ENCODE measurements at regions not wholly inside any gene's neighbourhood (a gene's known extent, or its start where the extent isn't known, plus 50 kb on each side); places are given as distances from the start of the nearest gene placed in this dataset.

DNA sequence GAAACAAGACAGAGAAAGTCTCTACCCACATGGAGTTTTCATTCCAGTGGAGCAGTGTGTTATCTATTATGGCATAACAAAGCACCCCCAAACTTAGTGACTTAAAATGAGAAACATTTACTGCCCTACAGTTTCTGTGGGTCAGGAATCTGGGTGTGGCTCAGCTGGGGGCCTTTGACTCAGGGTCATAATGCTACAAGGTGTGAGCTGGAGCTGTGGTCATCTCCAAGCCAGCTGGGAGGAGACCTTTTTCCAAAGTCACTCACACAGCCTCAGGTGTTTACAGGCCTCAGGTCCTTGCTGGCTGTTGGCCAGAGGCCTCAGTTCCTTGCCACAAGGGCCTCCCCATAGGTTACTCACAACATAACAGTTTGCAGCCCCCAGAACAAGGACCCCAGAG, 169.2 kb downstream of the ETAA1 start:
- H3K27ac Mint-ChIP-seq, result no peak overlapping the region
- H3K4me1 Mint-ChIP-seq (ENCODE audit: low read depth), result no peaks in the 10 kb centered on the region

DNA sequence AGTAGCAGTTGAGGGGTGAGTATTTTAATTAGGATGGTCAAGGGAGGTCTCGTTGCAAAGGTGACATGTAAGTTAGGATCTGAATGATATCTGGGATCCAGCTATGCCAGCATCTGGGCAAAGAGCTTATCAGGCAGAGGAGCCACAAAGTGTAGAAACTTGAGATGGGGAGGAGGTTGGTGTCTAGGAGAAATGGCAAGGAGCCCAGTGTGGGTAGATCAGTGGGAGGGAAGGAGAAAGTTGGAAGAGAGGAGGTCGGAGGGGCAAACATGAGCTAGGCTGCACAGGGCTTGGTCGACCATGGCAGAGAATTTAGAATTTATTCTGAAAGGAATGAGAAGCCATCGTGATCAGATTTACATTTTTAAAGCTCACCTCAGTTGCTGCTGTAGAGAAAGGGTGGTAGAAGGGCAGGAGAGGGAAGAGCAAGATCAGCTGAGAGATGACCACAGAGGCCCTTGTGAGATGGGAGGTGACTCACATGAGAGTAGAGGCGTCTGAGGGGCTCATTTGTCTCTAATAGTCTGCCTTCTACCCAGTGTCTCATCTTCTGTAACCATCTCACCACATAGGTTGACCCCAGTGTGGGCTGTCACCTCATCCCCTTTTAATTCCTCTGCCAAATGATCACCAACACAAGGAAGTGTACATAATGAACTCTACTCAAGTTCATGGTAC, 170.0 kb downstream of the ETAA1 start:
- Mint-ChIP-seq H3K4me1 (ENCODE audit: low read depth) (no peaks in the 10 kb centered on the region), H3K36me3 (ENCODE audit: low read depth) (no peaks in the 10 kb centered on the region), H3K4me3 (no peak overlapping the region), H3K27ac (no peak overlapping the region), H3K9me3 (no peaks in the 10 kb centered on the region), H3K27me3 (ENCODE audit: insufficient read depth) (no peaks in the 10 kb centered on the region)
- DNase-seq (ENCODE audit: low spot score), result no peak
- intact Hi-C loops (cut with micrococcal nuclease), result no loop called here

More for the DNA sequence above, 169.2 kb downstream of the ETAA1 start:
- Mint-ChIP-seq H3K4me3 (no peak overlapping the region), H3K27me3 (ENCODE audit: insufficient read depth) (no peaks in the 10 kb centered on the region), H3K9me3 (no peaks in the 10 kb centered on the region), H3K36me3 (ENCODE audit: low read depth) (no peaks in the 10 kb centered on the region)
- DNase-seq (ENCODE audit: low spot score), result no peak
- intact Hi-C loops (cut with micrococcal nuclease), result no loop called here

DNA sequence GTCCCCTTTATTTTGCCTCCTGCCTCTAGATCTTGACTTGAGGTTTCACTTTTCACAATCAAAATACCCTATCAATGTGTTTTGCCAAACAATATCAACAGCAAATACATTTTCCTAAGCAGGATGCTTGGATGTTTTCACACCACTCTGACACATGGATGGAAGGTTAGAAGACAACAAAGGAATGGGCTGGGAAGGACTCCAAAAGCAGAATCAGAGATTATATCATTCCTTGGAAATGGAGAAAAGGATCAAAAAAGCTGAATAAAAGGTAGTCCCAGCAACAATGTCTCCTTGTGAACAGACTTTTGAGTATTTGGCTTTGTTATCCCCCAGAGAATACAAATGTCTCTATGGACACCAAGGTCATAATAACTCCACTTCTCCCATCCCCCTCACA, 170.8 kb downstream of the ETAA1 start:
- Mint-ChIP-seq H3K27ac (no peak overlapping the region), H3K36me3 (ENCODE audit: low read depth) (no peaks in the 10 kb centered on the region), H3K4me3 (no peak overlapping the region), H3K27me3 (ENCODE audit: insufficient read depth) (no peaks in the 10 kb centered on the region), H3K9me3 (no peaks in the 10 kb centered on the region), H3K4me1 (ENCODE audit: low read depth) (no peaks in the 10 kb centered on the region)
- DNase-seq (ENCODE audit: low spot score), result no peak
- intact Hi-C loops (cut with micrococcal nuclease), result no loop called here

DNA sequence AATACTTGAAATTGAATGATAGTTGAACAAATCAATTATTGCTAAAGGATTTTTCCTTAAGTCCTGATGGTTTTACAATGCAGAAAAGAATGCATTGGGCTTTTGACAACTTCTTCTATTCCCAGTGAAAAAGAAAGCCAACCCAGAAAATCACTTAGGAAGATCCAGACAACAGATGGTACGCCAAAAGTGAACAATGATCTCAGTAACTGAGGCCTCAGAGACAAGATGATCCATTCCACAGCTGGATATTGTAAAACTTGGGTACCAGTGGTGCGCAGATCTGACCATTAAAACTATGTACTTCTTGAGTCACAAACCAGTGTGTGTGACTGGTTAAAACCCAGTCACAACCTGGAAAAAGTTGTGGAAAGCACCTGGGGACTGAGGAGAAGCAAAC, 173.5 kb downstream of the ETAA1 start:
- Mint-ChIP-seq H3K36me3 (ENCODE audit: low read depth) (no peaks in the 10 kb centered on the region), H3K4me1 (ENCODE audit: low read depth) (no peaks in the 10 kb centered on the region), H3K27ac (no peak overlapping the region), H3K27me3 (ENCODE audit: insufficient read depth) (no peaks in the 10 kb centered on the region), H3K9me3 (peaks cover under 1% of the 10 kb centered on the region), H3K4me3 (no peak overlapping the region)
- DNase-seq (ENCODE audit: low spot score), result no peak
- intact Hi-C loops (cut with micrococcal nuclease), result no loop called here

DNA sequence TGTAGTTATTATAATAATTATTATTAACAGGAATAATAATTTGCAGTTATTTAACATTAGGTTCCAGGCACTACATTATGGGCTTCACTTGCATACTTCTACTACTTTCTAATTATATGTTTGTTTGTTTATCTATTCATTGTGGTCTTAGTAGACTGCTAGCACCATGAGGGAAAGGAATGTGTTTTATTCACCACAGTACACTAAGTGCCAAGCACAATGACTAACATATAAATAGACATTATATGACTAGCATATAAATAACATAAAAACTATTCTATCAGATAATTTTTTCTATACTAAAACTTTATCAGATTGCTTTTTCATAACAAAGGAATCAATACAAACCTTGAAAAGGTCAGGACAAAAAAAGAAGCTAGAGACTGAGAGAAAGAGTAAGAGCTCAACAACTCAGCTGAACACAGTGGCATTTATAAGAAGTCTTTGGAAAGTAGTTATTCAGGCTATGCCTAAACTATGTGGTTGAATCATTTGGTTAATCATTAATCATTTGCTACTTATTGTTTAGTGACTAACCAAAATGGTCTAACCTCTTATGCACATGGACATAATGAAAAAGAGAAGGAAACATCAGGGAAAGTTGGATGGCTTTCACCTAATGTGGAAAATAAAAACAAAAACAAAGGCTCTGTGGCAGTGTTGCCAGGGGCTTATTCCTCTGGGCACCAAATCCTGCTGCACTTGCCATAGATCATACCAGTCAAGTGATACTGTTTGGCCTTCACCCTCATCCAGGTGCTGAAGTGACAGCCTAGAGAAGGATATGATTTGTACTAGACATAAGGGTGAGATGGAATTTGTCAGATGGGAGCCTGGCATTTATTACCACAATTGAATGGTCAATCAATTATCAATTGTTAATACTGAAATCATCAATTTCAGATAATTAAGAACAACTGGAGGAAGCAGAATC, 174.9 kb downstream of the ETAA1 start:
- Mint-ChIP-seq H3K4me1 (ENCODE audit: low read depth) (no peaks in the 10 kb centered on the region), H3K27me3 (ENCODE audit: insufficient read depth) (no peaks in the 10 kb centered on the region), H3K36me3 (ENCODE audit: low read depth) (no peaks in the 10 kb centered on the region), H3K9me3 (peaks cover 3% of the 10 kb centered on the region), H3K4me3 (no peak overlapping the region), H3K27ac (no peak overlapping the region)
- no peak for DNase-seq (ENCODE audit: low spot score)
- intact Hi-C loops (cut with micrococcal nuclease), result no loop called here

DNA sequence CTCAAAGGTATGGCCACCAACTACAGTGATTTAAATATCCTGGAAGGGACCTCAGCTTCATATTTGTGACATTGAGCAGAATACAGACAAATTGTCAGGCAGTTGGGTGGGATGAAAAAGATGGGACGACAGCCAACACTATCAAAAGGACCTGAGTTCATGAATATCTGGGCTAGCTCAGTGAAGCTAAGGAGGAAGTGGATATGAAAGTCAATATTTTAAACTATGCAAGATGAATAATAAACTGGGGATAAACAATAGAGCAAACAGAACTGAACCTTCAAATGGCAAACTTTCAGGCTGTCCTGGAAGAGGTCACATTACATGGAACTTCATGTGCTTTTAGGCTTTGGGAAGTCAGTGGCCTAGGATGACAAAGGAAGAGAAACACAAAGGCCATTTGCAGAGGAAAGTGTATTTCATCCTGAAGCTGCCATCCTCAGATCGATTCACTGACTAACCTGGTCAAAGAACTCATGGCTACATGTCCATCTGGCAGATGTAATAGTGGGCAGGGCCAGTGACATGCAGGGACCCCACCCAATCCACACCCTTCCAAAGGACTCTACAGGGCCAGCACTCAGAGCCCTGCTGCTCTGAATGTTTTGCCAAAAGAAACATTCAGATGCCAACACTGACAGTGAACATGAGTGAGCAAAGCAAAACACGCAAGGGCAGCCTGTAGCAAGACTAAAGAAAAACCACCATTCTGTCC, 175.7 kb downstream of the ETAA1 start:
- H3K36me3 Mint-ChIP-seq (ENCODE audit: low read depth), result no peaks in the 10 kb centered on the region
- no peaks in the 10 kb centered on the region for H3K4me1 Mint-ChIP-seq (ENCODE audit: low read depth)

DNA sequence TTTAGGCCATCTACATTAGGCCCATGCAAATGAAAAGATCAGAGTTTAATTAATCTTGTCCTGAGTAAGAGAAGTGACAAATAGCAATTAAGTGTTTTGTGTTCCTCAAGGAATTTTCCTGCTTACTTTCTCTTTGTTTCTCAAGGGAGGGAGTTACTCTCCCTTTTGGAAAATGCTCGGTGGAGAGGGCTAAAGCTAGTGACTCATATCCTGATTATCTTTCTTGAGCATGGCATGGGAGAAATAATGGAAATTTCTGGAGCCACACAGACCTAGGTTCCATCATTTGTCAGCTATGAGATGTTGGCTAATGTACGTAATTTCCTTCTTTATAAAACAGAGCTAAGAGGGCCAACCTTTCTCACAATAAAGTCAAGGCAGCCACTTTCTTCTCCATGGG, 177.1 kb downstream of the ETAA1 start:
- H3K27me3 Mint-ChIP-seq (ENCODE audit: insufficient read depth), result no peaks in the 10 kb centered on the region
- no peaks in the 10 kb centered on the region for H3K36me3 Mint-ChIP-seq (ENCODE audit: low read depth)
- no peak overlapping the region for H3K27ac Mint-ChIP-seq
- no peak overlapping the region for H3K4me3 Mint-ChIP-seq
- DNase-seq (ENCODE audit: low spot score), result no peak
- intact Hi-C loops (cut with micrococcal nuclease), result no loop called here
- peaks cover 3% of the 10 kb centered on the region for H3K9me3 Mint-ChIP-seq
- no peaks in the 10 kb centered on the region for H3K4me1 Mint-ChIP-seq (ENCODE audit: low read depth)

More for the DNA sequence above, 175.7 kb downstream of the ETAA1 start:
- Mint-ChIP-seq H3K9me3 (peaks cover 3% of the 10 kb centered on the region), H3K27me3 (ENCODE audit: insufficient read depth) (no peaks in the 10 kb centered on the region), H3K4me3 (no peak overlapping the region), H3K27ac (no peak overlapping the region)
- no peak for DNase-seq (ENCODE audit: low spot score)
- intact Hi-C loops (cut with micrococcal nuclease), result no loop called here

DNA sequence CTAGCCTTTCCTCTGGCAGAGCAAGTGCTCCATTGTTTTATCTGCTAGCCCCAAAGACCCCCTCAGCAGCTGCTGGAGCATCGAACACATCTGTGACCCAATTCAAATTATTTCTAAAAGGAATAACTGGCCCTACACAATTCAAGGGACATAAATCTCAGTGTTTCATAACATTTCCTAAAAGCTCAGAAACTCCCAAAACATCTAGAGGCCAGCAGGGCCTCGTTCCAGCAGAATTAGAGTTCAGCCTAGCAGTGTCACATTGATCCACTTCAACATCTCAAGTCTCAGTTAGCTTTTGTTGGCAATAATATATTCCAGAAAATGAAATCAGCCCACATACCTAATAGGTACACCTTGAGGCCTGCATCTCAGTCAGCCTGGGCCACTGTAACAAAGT, 179.1 kb downstream of the ETAA1 start:
- H3K9me3 Mint-ChIP-seq, result peaks cover 3% of the 10 kb centered on the region
- no peak overlapping the region for H3K4me3 Mint-ChIP-seq
- no peak overlapping the region for H3K27ac Mint-ChIP-seq
- no peaks in the 10 kb centered on the region for H3K27me3 Mint-ChIP-seq (ENCODE audit: insufficient read depth)
- no peak for DNase-seq (ENCODE audit: low spot score)
- H3K36me3 Mint-ChIP-seq (ENCODE audit: low read depth), result no peaks in the 10 kb centered on the region
- intact Hi-C loops (cut with micrococcal nuclease), result no loop called here
- no peaks in the 10 kb centered on the region for H3K4me1 Mint-ChIP-seq (ENCODE audit: low read depth)

DNA sequence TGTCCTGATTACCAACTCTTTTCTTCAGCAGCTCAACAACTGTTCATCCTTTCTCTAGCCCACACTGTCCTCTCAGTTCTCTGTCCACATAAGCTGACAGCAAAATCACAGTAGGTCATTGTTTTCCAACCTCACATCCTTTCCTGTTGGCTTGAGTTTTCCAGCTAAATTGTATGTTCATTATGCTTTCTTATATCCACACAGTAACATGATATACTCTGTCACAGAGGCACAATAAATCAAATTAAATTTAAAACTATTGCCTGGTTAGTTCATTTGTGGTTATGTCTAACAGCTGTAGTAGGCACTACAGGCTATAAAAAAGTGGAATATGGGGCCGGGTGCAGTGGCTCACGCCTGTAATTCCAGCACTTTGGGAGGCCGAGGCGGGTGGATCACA, 179.9 kb downstream of the ETAA1 start:
- intact Hi-C loops (cut with micrococcal nuclease), result no loop called here
- no peaks in the 10 kb centered on the region for H3K36me3 Mint-ChIP-seq (ENCODE audit: low read depth)
- peaks cover 3% of the 10 kb centered on the region for H3K9me3 Mint-ChIP-seq
- no peak overlapping the region for H3K4me3 Mint-ChIP-seq
- no peaks in the 10 kb centered on the region for H3K4me1 Mint-ChIP-seq (ENCODE audit: low read depth)
- H3K27ac Mint-ChIP-seq, result no peak overlapping the region
- H3K27me3 Mint-ChIP-seq (ENCODE audit: insufficient read depth), result no peaks in the 10 kb centered on the region
- no peak for DNase-seq (ENCODE audit: low spot score)

DNA sequence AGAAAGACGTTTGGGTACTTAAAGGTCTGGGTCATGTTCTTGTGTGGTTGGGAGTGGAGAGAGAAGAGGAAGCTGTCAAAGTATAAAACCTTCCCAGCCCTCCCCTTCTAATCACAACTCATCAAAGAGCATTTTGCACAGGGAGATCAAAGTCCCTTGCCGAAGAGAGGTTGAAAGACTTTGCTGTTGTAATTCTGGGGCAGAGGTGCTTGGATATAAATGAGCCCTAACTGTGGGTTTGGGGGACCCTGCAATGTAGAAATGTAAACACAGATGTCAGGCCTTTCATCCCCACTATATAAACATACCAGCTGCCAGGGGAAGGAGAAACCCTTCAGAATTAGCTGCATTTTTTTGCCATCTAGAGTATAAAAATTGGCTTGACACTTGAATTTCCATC, 182.1 kb downstream of the ETAA1 start:
- no peak for DNase-seq (ENCODE audit: low spot score)
- H3K36me3 Mint-ChIP-seq (ENCODE audit: low read depth), result no peaks in the 10 kb centered on the region
- H3K4me3 Mint-ChIP-seq, result no peak overlapping the region
- intact Hi-C loops (cut with micrococcal nuclease), result no loop called here
- H3K9me3 Mint-ChIP-seq, result peaks cover 3% of the 10 kb centered on the region
- no peaks in the 10 kb centered on the region for H3K4me1 Mint-ChIP-seq (ENCODE audit: low read depth)
- H3K27ac Mint-ChIP-seq, result no peak overlapping the region
- no peaks in the 10 kb centered on the region for H3K27me3 Mint-ChIP-seq (ENCODE audit: insufficient read depth)

DNA sequence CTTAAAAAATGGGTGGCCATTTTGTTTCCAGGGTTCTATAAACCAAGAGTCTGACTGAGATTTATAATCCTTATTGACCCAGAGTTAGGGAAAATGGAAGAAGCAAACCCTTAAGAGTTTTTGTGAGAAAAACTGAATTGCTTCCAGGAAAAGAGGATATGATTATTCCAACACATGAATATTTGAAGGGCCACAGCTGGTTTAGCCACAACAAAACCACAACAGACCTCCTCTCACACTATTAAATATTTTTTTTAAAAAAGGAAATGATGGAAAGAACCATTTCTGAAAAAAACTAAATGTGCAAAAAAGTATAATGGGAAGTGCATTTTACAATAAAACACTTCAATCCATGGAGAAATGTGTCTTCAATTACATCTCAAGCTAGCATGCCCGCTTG, 182.7 kb downstream of the ETAA1 start:
- Mint-ChIP-seq H3K27ac (no peak overlapping the region), H3K27me3 (ENCODE audit: insufficient read depth) (no peaks in the 10 kb centered on the region), H3K9me3 (peaks cover 7% of the 10 kb centered on the region), H3K36me3 (ENCODE audit: low read depth) (no peaks in the 10 kb centered on the region), H3K4me1 (ENCODE audit: low read depth) (no peaks in the 10 kb centered on the region), H3K4me3 (no peak overlapping the region)
- intact Hi-C loops (cut with micrococcal nuclease), result no loop called here
- no peak for DNase-seq (ENCODE audit: low spot score)

DNA sequence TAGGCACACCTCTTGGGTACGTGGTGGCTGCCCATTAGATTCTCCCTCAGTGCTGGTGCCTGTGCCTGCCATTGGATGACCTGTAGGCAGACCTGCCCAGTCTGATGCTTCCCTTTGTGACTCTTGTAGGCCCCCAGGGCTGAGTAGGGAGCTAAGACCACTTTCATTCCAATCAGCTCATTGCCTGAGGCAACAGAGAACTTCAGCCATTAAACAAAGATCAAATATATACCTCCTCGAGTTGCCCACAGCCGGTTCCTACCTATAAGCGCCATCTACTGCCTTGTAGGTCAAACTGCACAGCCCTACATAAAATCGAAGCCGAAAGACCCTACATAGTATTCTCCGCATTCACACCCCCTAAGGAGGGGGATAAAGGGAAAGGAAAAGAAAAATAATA, 184.6 kb downstream of the ETAA1 start:
- intact Hi-C loops (cut with micrococcal nuclease), result no loop called here
- no peaks in the 10 kb centered on the region for H3K36me3 Mint-ChIP-seq (ENCODE audit: low read depth)
- no peaks in the 10 kb centered on the region for H3K4me1 Mint-ChIP-seq (ENCODE audit: low read depth)
- no peak overlapping the region for H3K4me3 Mint-ChIP-seq
- peaks cover 17% of the 10 kb centered on the region for H3K9me3 Mint-ChIP-seq
- H3K27me3 Mint-ChIP-seq (ENCODE audit: insufficient read depth), result no peaks in the 10 kb centered on the region
- no peak overlapping the region for H3K27ac Mint-ChIP-seq
- no peak for DNase-seq (ENCODE audit: low spot score)

DNA sequence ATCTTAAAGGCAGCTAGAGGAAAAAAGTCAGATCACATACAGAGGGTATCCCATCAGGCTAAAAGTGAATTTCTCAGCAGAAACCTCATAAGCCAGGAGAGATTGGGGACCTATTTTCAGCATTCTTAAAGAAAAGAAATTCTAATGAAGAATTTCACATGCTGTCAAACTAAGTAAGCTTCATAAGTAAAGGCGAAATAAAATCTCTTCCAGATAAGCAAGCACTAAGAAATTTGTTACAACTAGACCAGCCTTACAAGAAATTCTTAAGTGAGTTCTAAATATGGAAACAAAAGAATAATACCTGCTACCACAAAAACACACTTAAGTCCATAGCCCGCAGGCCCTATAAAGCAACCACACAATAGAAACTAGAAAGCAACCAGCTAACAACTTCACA, 186.1 kb downstream of the ETAA1 start:
- Mint-ChIP-seq H3K27me3 (ENCODE audit: insufficient read depth) (no peaks in the 10 kb centered on the region), H3K4me1 (ENCODE audit: low read depth) (no peaks in the 10 kb centered on the region), H3K9me3 (peaks cover 17% of the 10 kb centered on the region), H3K27ac (no peak overlapping the region), H3K4me3 (no peak overlapping the region), H3K36me3 (ENCODE audit: low read depth) (no peaks in the 10 kb centered on the region)
- no peak for DNase-seq (ENCODE audit: low spot score)
- intact Hi-C loops (cut with micrococcal nuclease), result no loop called here

Measured in activated T-helper 1 cell treated with anti-CD3 and anti-CD28 coated beads, Interleukin-12 subunit alpha, Interleukin-12 subunit beta, Interleukin-2, Interleukin-4 antibody, amounts not matched to agents 30 ng/mL and 10 ng/mL and 1 ng/mL, durations not matched to agents 14 hours and 24 hours and 36 hours (primary cell).